ENCODE measurements at regions not wholly inside any gene's neighbourhood (a gene's known extent, or its start where the extent isn't known, plus 50 kb on each side); places are given as distances from the start of the nearest gene placed in this dataset.

DNA sequence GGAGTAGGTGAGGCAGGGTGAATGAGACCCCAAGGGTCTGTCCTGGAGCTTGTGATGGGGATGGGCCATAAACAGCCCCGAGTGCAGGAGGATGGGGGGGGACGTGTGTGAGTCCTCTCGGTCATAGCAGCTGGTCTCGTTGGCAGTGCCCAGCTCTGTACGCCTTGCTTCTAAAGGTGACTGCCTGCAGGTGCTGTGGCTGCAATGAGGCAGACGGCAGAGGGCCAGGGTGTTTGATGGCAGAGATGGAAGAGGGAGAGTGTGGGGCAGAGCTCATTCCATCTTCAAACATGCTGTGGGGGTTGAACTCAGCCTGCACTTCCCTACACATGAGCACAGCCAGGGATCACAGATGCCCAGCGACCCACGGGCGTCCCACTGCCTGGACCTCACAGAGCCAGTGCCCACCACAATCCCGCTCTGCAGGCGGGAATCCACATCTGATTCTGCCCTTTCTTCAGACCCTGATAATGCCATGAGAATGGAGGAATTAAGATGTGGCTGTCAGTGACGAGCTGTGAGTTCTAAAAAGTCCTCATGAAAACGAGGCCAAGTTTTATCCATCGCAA, 123.3 kb upstream of the CDH4 start:
- in situ Hi-C loops (cut with MboI; ENCODE audit: low sequenced_read_pairs): no loop called here
- DNase-seq (ENCODE audit: low spot score in 2 of 2): no peak
- Histone ChIP-seq H3K9me3 (no peaks in the 10 kb centered on the region), H3K36me3 (replicated peaks) (no peaks in the 10 kb centered on the region), H3K4me3 (no peak overlapping the region), H3K4me1 (no peaks in the 10 kb centered on the region), H3K27me3 (ENCODE audit: low read depth) (no peaks in the 10 kb centered on the region)

DNA sequence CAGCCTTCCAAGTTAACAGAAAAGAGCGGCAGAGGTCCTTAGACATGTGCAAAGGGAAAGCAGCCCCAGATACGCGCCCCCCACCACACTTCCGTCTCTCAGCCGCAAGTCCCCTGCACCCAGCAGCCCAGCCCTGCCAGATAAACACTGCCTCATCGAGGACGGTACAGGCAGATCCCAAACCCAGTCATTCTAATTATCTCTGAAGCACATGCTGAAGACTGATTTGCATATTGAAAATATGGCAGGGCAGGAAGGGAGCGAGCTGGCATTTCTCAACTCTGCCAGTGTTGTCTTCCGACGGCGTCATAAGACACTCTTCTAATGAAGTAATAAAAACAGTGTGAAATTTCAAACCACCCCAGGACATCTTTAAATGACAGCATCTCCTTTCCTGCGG, 122.8 kb upstream of the CDH4 start:
- no peak for DNase-seq (ENCODE audit: low spot score in 2 of 2)
- in situ Hi-C loops (cut with MboI; ENCODE audit: low sequenced_read_pairs): no loop called here
- no peaks in the 10 kb centered on the region for H3K27me3 ChIP-seq (ENCODE audit: low read depth)
- H3K9me3 ChIP-seq: no peaks in the 10 kb centered on the region
- H3K4me3 ChIP-seq: no peak overlapping the region
- no peaks in the 10 kb centered on the region for H3K4me1 ChIP-seq
- H3K36me3 ChIP-seq (replicated peaks): no peaks in the 10 kb centered on the region

DNA sequence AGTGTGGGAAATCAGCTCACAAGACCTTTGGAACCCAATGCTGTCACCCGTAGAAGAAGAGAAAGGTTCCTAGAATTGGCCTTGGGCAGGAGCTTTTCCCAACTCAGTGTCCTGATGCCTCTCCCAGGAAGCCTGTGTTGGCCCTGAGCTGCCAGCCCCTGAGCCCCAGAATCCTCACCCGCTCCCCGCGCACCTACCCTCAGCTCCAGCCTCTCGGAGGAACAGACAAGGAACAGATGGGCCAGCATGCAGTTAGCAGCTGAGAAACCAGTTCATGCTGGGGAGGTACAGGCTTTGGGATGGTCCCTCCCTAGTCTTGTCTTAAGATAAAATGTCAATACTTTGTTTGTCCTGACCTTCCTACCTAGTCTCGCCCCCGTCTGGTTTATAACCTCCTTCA, 121.9 kb upstream of the CDH4 start:
- Histone ChIP-seq H3K36me3 (replicated peaks) (no peaks in the 10 kb centered on the region), H3K9me3 (no peaks in the 10 kb centered on the region), H3K27me3 (ENCODE audit: low read depth) (no peaks in the 10 kb centered on the region), H3K4me1 (no peaks in the 10 kb centered on the region), H3K4me3 (no peak overlapping the region)
- no peak for DNase-seq (ENCODE audit: low spot score in 2 of 2)
- in situ Hi-C loops (cut with MboI; ENCODE audit: low sequenced_read_pairs): no loop called here

DNA sequence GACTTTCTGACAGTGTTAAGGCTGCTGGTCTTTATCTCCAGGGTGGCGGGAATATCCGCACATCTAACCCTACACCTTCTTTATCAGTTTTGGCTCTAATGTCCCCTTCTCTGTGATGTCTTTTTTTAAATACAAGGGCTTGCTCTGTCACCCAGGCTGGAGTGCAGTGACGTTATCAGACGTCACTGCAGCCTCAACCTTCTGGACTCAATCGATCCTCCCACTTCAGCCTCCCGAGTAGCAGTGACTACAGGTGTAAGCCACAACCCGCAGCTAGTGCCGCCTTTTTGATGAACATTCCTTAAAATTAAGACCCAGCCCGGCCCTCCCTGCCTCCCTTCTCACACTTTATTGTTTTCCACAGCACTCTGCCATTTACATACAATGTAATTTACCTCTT, 120.1 kb upstream of the CDH4 start:
- Histone ChIP-seq H3K4me3 (no peak overlapping the region), H3K4me1 (no peaks in the 10 kb centered on the region), H3K36me3 (replicated peaks) (no peaks in the 10 kb centered on the region), H3K27me3 (ENCODE audit: low read depth) (no peaks in the 10 kb centered on the region), H3K9me3 (no peaks in the 10 kb centered on the region)
- in situ Hi-C loops (cut with MboI; ENCODE audit: low sequenced_read_pairs): no loop called here
- no peak for DNase-seq (ENCODE audit: low spot score in 2 of 2)

DNA sequence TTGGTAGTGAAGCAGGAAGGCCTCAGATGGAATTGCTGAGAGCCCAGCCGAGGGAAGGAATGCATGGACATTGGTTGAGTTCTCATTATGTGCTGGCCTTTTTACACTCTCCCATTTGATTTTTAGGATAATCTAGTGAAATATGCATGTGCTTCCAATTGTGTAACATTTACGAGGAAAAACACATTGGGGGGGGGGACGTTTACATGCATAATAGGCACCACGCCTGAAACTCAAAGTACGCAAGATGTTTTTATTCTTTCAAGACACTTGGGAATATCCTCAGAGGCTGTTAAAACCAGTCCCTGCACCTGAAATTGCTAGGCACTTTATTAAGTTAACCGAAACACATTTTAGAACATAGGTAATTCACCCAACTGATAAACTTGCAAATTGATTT, 118.5 kb upstream of the CDH4 start:
- no peak overlapping the region for H3K4me3 ChIP-seq
- H3K27me3 ChIP-seq (ENCODE audit: low read depth): no peaks in the 10 kb centered on the region
- H3K9me3 ChIP-seq: no peaks in the 10 kb centered on the region
- DNase-seq (ENCODE audit: low spot score in 2 of 2): no peak
- no peaks in the 10 kb centered on the region for H3K4me1 ChIP-seq
- H3K36me3 ChIP-seq (replicated peaks): no peaks in the 10 kb centered on the region
- in situ Hi-C loops (cut with MboI; ENCODE audit: low sequenced_read_pairs): no loop called here

DNA sequence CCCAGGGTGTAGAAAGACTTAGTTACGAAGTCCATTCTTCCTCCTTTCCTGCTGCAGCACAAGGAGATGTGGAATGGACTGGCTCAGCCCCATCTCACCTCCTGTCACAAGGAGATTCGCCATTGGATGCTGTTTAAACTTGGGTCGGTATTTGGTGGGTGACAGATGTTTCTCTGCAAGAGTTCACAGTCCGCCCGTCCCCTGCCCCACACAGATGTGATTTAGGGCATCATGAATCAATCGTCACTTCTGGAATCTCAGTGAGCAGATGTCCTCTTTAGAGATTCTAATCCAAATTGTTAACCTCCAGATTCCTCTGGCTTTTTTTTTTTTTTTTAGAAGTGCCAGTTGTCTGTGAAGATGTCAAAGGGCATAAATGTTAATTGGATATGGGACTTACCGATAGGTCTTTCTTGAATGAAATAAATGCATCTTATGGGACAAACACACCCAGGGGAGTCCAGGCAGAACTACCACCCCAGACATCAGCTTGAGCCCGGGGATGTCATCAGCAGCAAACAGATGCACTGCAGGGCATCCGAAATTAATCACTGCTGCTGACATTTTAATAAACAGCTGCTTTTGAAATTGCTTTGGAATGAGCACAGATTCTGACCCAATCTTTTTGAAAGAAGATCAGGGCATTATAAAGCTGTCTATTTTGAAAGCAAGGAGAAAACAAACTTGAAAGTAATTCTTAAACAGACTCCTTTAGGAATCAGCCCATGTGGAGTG, 117.6 kb upstream of the CDH4 start:
- Histone ChIP-seq H3K9me3 (no peaks in the 10 kb centered on the region), H3K36me3 (replicated peaks) (no peaks in the 10 kb centered on the region), H3K27me3 (ENCODE audit: low read depth) (no peaks in the 10 kb centered on the region), H3K4me1 (no peaks in the 10 kb centered on the region), H3K4me3 (no peak overlapping the region)
- DNase-seq (ENCODE audit: low spot score in 2 of 2): no peak
- in situ Hi-C loops (cut with MboI; ENCODE audit: low sequenced_read_pairs): no loop called here

DNA sequence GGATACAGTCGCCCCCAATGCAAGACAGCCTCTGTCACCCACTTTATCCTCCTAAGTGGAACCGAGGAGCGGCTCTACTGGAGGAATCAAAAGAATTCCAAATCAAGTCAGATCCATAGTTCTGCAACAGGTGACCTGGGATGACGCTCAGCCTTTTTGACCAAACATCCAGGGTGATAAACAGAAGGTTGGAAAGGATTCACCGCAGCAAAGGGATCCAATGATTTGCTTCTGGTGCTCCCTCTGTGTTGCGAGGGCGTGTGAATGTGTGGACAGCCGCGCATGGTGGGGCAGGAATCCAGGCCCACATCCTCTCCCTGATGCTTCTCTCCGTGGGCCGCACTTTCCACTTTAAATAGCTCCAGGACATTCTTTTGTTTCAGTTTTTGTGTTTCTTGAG, 116.8 kb upstream of the CDH4 start:
- in situ Hi-C loops (cut with MboI; ENCODE audit: low sequenced_read_pairs): no loop called here
- Histone ChIP-seq H3K9me3 (no peaks in the 10 kb centered on the region), H3K27me3 (ENCODE audit: low read depth) (no peaks in the 10 kb centered on the region), H3K36me3 (replicated peaks) (no peaks in the 10 kb centered on the region), H3K4me3 (no peak overlapping the region), H3K4me1 (no peaks in the 10 kb centered on the region)
- DNase-seq (ENCODE audit: low spot score in 2 of 2): no peak

DNA sequence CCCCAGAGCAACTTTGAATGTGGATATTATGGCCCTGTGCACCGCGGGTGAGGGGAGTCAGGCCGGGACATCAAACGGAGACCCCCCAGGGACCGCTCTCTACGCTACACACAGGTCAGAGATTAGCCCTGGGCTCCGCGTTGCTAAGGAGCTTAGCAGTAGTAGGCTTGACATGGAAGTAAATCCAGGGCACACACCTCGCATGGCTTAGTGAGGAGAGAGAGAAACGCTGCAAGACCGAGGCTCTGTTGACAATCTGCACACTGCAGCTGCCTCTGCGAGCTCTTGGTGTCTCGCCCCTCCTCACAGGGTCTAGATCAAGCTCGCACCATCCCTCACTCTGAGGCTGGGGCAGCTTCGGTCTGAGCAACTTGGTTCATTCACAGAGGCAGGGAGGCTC, 116.1 kb upstream of the CDH4 start:
- in situ Hi-C loops (cut with MboI; ENCODE audit: low sequenced_read_pairs): no loop called here
- no peak for DNase-seq (ENCODE audit: low spot score in 2 of 2)
- H3K4me1 ChIP-seq: no peaks in the 10 kb centered on the region
- no peak overlapping the region for H3K4me3 ChIP-seq
- no peaks in the 10 kb centered on the region for H3K9me3 ChIP-seq
- no peaks in the 10 kb centered on the region for H3K27me3 ChIP-seq (ENCODE audit: low read depth)
- no peaks in the 10 kb centered on the region for H3K36me3 ChIP-seq (replicated peaks)

DNA sequence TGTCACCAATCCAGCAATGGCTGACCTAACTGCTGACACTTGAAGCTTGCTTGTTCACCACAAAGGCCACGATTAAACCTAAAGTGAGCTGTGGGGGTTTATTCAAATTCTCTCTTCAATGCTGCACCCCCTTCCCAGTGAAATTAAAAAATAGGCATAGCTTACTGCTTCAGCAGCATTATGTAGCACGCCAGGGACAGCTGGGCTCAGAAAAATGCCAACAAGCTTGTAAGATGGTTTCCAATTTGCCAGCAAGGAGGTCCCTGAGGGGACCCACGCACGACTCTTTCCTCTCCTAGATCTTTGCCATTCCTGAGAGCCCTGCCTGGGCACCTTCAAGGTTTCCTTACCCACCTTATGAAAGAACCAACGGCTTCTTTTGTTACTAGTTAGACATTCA, 113.5 kb upstream of the CDH4 start:
- Histone ChIP-seq H3K27me3 (ENCODE audit: low read depth) (no peaks in the 10 kb centered on the region), H3K9me3 (no peaks in the 10 kb centered on the region), H3K4me1 (no peaks in the 10 kb centered on the region), H3K4me3 (no peak overlapping the region), H3K36me3 (replicated peaks) (no peaks in the 10 kb centered on the region)
- in situ Hi-C loops (cut with MboI; ENCODE audit: low sequenced_read_pairs): no loop called here
- DNase-seq (ENCODE audit: low spot score in 2 of 2): no peak

DNA sequence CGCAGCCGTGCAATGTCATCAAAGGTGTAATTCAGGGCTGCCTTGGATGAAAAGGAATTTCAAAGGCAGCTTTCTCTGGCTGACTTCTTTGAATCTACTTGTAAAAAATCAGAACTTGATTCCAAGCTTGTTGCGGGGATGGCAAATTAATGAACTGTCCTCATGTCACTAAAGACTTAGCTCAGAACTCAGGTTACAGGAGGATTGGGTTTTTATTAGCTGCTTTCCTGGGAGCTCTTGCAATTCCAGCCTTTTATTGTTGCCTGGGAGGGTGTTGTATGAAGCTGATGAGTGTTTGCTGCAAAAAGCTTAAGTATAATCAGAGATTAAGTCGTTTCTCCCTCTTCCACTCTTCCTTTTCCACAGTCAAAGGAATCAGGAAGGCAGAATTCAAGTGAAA, 113.0 kb upstream of the CDH4 start:
- in situ Hi-C loops (cut with MboI; ENCODE audit: low sequenced_read_pairs): no loop called here
- DNase-seq (ENCODE audit: low spot score in 2 of 2): no peak
- no peaks in the 10 kb centered on the region for H3K27me3 ChIP-seq (ENCODE audit: low read depth)

DNA sequence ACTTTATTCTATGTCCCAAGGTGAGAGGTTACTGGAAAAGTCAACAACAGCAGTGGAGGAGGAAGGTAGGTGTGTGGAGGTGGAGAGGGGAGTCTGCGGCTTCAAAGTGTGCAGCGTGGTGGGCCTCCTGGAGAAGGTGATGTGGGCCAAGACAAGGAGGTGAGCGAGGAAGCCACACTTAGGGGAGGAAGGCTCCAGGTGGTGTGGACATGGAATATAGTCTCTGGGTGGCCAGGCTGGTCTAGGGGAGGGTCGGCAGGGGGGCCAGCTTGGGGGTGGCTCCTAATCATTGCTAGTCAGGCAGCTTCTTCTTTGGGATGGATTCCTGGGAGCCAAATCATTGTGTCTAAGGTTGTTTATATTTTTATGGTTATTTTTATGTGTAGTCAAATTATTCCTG, 111.5 kb upstream of the CDH4 start:
- no peak for DNase-seq (ENCODE audit: low spot score in 2 of 2)
- no peaks in the 10 kb centered on the region for H3K4me1 ChIP-seq
- no peaks in the 10 kb centered on the region for H3K27me3 ChIP-seq (ENCODE audit: low read depth)
- H3K36me3 ChIP-seq (replicated peaks): no peaks in the 10 kb centered on the region
- in situ Hi-C loops (cut with MboI; ENCODE audit: low sequenced_read_pairs): no loop called here
- H3K9me3 ChIP-seq: no peaks in the 10 kb centered on the region
- H3K4me3 ChIP-seq: no peak overlapping the region

More for the DNA sequence above, 113.0 kb upstream of the CDH4 start:
- no peaks in the 10 kb centered on the region for H3K9me3 ChIP-seq
- no peaks in the 10 kb centered on the region for H3K4me1 ChIP-seq
- no peak overlapping the region for H3K4me3 ChIP-seq
- no peaks in the 10 kb centered on the region for H3K36me3 ChIP-seq (replicated peaks)

DNA sequence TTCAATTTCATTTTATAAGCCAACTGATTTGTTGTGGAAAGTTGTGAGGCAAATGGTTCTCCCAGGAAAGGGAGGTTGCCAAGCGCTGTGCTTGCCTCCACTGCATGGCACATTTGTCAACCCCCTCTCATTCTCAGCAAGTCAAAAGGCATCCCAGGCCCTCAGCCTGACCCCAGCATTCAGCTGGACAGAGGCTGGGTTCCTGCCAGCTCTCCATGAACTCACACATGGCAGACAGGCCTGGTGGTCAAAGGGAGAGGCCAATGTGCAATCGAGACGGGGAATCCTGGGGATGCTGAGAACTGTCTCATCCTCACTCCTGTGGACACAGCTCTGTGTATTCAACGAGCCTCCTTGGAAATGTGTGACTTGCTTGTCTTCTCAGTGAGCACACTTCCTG, 106.0 kb upstream of the CDH4 start:
- H3K9me3 ChIP-seq: no peaks in the 10 kb centered on the region
- no peak overlapping the region for H3K4me3 ChIP-seq
- H3K4me1 ChIP-seq: no peaks in the 10 kb centered on the region
- no peaks in the 10 kb centered on the region for H3K36me3 ChIP-seq (replicated peaks)
- no peak for DNase-seq (ENCODE audit: low spot score in 2 of 2)
- in situ Hi-C loops (cut with MboI; ENCODE audit: low sequenced_read_pairs): no loop called here
- H3K27me3 ChIP-seq (ENCODE audit: low read depth): no peaks in the 10 kb centered on the region

DNA sequence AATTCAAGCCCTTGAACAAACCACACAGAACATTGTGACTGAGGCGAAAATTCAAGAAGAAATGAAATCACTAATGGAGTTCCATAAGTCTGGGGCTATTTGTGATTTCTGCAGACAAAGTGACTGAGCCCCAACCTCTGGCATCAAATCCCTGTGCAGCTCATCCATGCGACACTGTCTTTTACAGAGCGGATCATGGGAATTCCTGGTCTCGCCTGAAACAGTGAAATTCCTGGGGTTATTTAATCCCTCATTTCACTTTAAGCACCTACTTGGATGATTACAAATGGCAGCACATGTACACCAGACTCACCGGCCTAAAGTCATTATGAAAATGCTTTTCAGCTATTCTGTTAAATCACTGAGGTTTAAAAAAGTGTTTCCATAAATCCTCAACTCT, 102.4 kb upstream of the CDH4 start:
- no peaks in the 10 kb centered on the region for H3K36me3 ChIP-seq (replicated peaks)
- H3K4me3 ChIP-seq: no peak overlapping the region
- in situ Hi-C loops (cut with MboI; ENCODE audit: low sequenced_read_pairs): no loop called here
- DNase-seq (ENCODE audit: low spot score in 2 of 2): no peak
- H3K4me1 ChIP-seq: no peaks in the 10 kb centered on the region
- H3K27me3 ChIP-seq (ENCODE audit: low read depth): no peaks in the 10 kb centered on the region
- no peaks in the 10 kb centered on the region; the same call in 1 of the 2 replicates for H3K9me3 ChIP-seq

DNA sequence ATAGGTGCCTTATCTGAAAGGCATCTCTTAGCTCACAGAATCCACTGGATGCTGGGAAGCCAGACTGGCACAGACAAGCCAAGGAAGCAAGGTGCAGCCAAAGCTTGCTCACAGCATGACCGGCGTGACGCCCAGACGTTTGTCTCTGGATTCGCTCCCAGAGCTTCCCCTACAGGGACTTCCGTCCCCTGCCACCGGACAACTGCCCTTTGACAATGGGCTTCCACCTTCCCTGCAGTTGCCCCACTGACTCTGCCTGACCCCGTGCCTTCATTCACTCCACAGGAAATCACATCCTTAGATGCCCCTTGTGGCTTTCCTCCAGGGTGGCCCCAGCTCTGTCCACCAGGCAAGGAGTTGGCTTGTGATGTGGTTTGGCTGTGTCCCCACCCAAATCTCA, 94.8 kb upstream of the CDH4 start:
- no peak for DNase-seq (ENCODE audit: low spot score in 2 of 2)
- Histone ChIP-seq H3K27me3 (ENCODE audit: low read depth) (no peaks in the 10 kb centered on the region), H3K9me3 (no peaks in the 10 kb centered on the region; the same call in 1 of the 2 replicates), H3K36me3 (replicated peaks) (no peaks in the 10 kb centered on the region), H3K4me1 (no peaks in the 10 kb centered on the region), H3K4me3 (no peak overlapping the region)
- in situ Hi-C loops (cut with MboI; ENCODE audit: low sequenced_read_pairs): no loop called here
